ENCODE measurements at regions not wholly inside any gene's neighbourhood (a gene's known extent, or its start where the extent isn't known, plus 50 kb on each side); places are given as distances from the start of the nearest gene placed in this dataset.

DNA sequence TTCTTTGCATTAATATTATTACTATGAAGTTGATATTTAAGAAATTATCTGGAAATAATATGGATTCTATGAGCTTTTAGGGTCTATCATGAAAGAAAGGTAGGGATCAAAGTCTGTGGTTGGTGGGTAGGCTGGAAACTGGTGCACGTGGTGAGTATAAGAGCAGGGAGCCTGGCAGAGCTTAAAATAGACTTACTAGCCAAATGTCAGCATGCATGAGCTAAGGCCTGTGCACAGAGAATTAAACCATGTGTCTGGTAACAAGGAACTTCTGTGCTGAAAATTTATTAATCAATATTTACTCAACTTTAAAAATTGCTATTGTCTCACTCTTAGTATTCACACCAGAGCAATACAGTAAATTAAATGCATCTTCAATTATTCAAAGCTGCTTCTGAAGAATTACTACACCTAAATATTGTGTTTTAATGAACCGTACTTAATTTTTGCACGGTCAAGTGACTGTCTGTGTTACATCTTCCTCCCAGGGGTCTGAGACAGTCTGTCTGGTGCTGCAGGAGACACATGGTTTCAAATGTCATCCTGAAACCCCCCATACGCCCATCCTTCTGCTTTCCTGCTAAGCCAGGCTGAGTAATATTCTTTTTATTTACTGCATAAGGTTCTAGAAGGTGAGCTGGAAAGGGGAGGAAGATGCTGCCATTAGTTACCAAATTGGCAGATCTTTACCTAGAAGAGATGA, 161.0 kb upstream of the NLRP1 start:
- TF ChIP-seq, protein P1, sequence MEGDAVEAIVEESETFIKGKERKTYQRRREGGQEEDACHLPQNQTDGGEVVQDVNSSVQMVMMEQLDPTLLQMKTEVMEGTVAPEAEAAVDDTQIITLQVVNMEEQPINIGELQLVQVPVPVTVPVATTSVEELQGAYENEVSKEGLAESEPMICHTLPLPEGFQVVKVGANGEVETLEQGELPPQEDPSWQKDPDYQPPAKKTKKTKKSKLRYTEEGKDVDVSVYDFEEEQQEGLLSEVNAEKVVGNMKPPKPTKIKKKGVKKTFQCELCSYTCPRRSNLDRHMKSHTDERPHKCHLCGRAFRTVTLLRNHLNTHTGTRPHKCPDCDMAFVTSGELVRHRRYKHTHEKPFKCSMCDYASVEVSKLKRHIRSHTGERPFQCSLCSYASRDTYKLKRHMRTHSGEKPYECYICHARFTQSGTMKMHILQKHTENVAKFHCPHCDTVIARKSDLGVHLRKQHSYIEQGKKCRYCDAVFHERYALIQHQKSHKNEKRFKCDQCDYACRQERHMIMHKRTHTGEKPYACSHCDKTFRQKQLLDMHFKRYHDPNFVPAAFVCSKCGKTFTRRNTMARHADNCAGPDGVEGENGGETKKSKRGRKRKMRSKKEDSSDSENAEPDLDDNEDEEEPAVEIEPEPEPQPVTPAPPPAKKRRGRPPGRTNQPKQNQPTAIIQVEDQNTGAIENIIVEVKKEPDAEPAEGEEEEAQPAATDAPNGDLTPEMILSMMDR (IDR thresholded peaks at IDR 0.05) = no peak
- TF ChIP-seq EZH2phosphoT487 (IDR thresholded peaks at IDR 0.05) = no peak
